Heart left ventricle (tissue), 16 donors: ENCODE measurements at regions not wholly inside any gene's neighbourhood (a gene's known extent, or its start where the extent isn't known, plus 50 kb on each side); places are given as distances from the start of the nearest gene placed in this dataset.

Experiments
- ATAC-seq, 4 donors: fragments of 200-7000 bp; cut with Tn5 transposase; one replicate each; pipeline ENCODE4 v1.9.1; 2020 to 2022; ENCODE audit warnings: moderate library complexity in 4 of 4, mild to moderate bottlenecking in 3 of 4, moderate number of reproducible peaks in 1 of 4
- DNase-seq, 5 donors: peaks; one replicate each; pipeline ENCODE4 v3.0.0-alpha.2; 2020
- H3K27ac ChIP-seq, 12 donors: fragments of 200-600 bp; sonication (generic) in 4 of 12; one replicate each; pipeline versions ENCODE4 v1.5.0 to v1.8.0; 2016 to 2022; ENCODE audit warnings: mild to moderate bottlenecking in 2 of 12
- H3K27me3 ChIP-seq, 9 donors: fragments of 200-600 bp; sonication (generic) in 2 of 9; one replicate each; pipeline versions ENCODE4 v1.5.1 to v1.8.0; 2016 to 2022; ENCODE audit warnings: mild to moderate bottlenecking in 3 of 9
- H3K36me3 ChIP-seq, 9 donors: fragments of 200-600 bp; sonication (generic) in 2 of 9; one replicate each; pipeline versions ENCODE4 v1.5.0 to v1.8.0; 2018 to 2022; ENCODE audit warnings: mild to moderate bottlenecking in 2 of 9
- H3K4me1 ChIP-seq, 12 donors: fragments of 200-600 bp; sonication (generic) in 4 of 12; one replicate each; pipeline versions ENCODE4 v1.5.0 to v1.8.0; 2016 to 2022; ENCODE audit warnings: mild to moderate bottlenecking in 3 of 12
- H3K4me3 ChIP-seq, 12 donors: fragments of 200-600 bp; sonication (generic) in 4 of 12; one replicate each; pipeline versions ENCODE4 v1.5.0 to v1.8.0; 2017 to 2022; ENCODE audit warnings: mild to moderate bottlenecking in 9 of 12, moderate library complexity in 4 of 12
- H3K9me3 ChIP-seq, 12 donors: fragments of 200-600 bp; sonication (generic) in 4 of 12; one replicate each; pipeline versions ENCODE4 v1.5.0 to v1.8.0; 2016 to 2022; ENCODE audit warnings: mild to moderate bottlenecking in 1 of 12
- POLR2A ChIP-seq, 2 donors: fragments of 450-650 bp; IDR thresholded peaks; one replicate each; pipeline ENCODE4 v1.6.1; 2017; ENCODE audit warnings: antibody characterized with exemption in 2 of 2, mild to moderate bottlenecking in 2 of 2, moderate library complexity in 2 of 2
- WGBS, 4 donors: extraction: QIAGEN DNeasy Blood & Tissue Kit in 2 of 4; methylation state at CpG; one replicate each; pipeline versions ENCODE4 v1.1.5 to v1.1.7; 2013 to 2018; 5-methylcytosine and 5-hydroxymethylcytosine counted together
- intact Hi-C, 10 donors: fragments of 100-400 bp; cut with DNase I; formaldehyde crosslinking; loops; one replicate each; pipeline versions ENCODE4 v1.11.1 to v1.14.2; 2022
- TF ChIP-seq, protein P1 (sequence below), 12 donors: fragments of 200-600 bp; sonication (generic) in 4 of 12; IDR thresholded peaks; one replicate each; pipeline versions ENCODE4 v1.5.0 to v1.8.0; 2018 to 2022; ENCODE audit warnings: antibody characterized with exemption in 12 of 12, mild to moderate bottlenecking in 5 of 12
- donor health status: ischemic (EF 13 %, LVEDD 7.1; RV severe dilation, severe dysfunction).
- donor health status: healthy with polysubstance abuse.
- donor health status: DM: no; HTN: yes; CAD: no.
- donor health status: DM: no; HTN: no; CAD: no.
- donor health status: ischemic (EF 25% LVEDD 6.9; RV normal size, moderate dysfunction).
- donor health status: ischemic (EF 25% LVEDD 5.7; RV mildly dilated, moderate dysfunction).
- donor health status: healthy.
- donor health status: DM: yes; HTN: yes; CAD: no.
- donor health status: ischemic (EF 35%, LVEDD 5.7; RV mildly dilated, moderate dysfunction).
- donor health status: nonischemic (EF 11% LVEDD 7.7; RV severe dilation, severe dysfunction).
- donor health status: DM: yes; HTN: yes; CAD: no.
- donor health status: PGD.
- donor health status: ischemic (EF 29% LVEDD 5.4; RV normal size, mild dysfunction).
- donor health status: nonischemic (EF 23%, LVEDD 6.1; RV moderate dilation, normal function).

- ATAC-seq, result no peak
- TF ChIP-seq POLR2A (IDR thresholded peaks at IDR 0.05), result no peak
- TF ChIP-seq, protein P1, sequence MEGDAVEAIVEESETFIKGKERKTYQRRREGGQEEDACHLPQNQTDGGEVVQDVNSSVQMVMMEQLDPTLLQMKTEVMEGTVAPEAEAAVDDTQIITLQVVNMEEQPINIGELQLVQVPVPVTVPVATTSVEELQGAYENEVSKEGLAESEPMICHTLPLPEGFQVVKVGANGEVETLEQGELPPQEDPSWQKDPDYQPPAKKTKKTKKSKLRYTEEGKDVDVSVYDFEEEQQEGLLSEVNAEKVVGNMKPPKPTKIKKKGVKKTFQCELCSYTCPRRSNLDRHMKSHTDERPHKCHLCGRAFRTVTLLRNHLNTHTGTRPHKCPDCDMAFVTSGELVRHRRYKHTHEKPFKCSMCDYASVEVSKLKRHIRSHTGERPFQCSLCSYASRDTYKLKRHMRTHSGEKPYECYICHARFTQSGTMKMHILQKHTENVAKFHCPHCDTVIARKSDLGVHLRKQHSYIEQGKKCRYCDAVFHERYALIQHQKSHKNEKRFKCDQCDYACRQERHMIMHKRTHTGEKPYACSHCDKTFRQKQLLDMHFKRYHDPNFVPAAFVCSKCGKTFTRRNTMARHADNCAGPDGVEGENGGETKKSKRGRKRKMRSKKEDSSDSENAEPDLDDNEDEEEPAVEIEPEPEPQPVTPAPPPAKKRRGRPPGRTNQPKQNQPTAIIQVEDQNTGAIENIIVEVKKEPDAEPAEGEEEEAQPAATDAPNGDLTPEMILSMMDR (IDR thresholded peaks at IDR 0.05), result no peak
- intact Hi-C loops, result no loop called here
Measured at GRCh38 chr13:76397413-76397812, 488.8 kb downstream of the KCTD12 start.

GRCh38 chr13:76389321-76389720, 496.9 kb downstream of the KCTD12 start:
- Histone ChIP-seq H3K4me1 (peaks cover 0 to 2% (median 0%) of the 10 kb centered on the region in 12 donors), H3K27ac (no peak overlapping the region), H3K9me3 (no peaks in the 10 kb centered on the region), H3K4me3 (no peak overlapping the region), H3K27me3 (no peaks in the 10 kb centered on the region), H3K36me3 (no peaks in the 10 kb centered on the region)
- no peak for ATAC-seq
- no peak for TF ChIP-seq POLR2A (IDR thresholded peaks at IDR 0.05)
- TF ChIP-seq, protein P1 (IDR thresholded peaks at IDR 0.05), result no peak
- WGBS, 4 donors, result 67 to 86% (median 72%) methylated on average over 1 of the region's 1 CpG
- intact Hi-C loops, result no loop called here
- DNase-seq, result no peak

More at GRCh38 chr13:76397413-76397812, 488.8 kb downstream of the KCTD12 start:
- H3K36me3 ChIP-seq, result no peaks in the 10 kb centered on the region
- H3K4me1 ChIP-seq, result no peaks in the 10 kb centered on the region
- H3K27ac ChIP-seq, result no peak overlapping the region
- H3K4me3 ChIP-seq, result no peak overlapping the region
- no peak for DNase-seq
- H3K27me3 ChIP-seq, result no peaks in the 10 kb centered on the region
- 66 to 77% (median 72%) methylated on average over 3 of the region's 3 CpGs for WGBS, 4 donors
- no peaks in the 10 kb centered on the region for H3K9me3 ChIP-seq

GRCh38 chr13:76387566-76387965, 498.6 kb downstream of the KCTD12 start:
- Histone ChIP-seq H3K4me3 (no peak overlapping the region), H3K36me3 (no peaks in the 10 kb centered on the region), H3K27me3 (no peaks in the 10 kb centered on the region), H3K9me3 (no peaks in the 10 kb centered on the region), H3K4me1 (peaks cover 0 to 17% (median 0%) of the 10 kb centered on the region in 12 donors), H3K27ac (no peak overlapping the region)
- DNase-seq (no peak), ATAC-seq (no peak)
- intact Hi-C loops, result no loop called here
- 87 to 96% (median 90%) methylated on average over 1 of the region's 1 CpG for WGBS, 4 donors
- TF ChIP-seq POLR2A (IDR thresholded peaks at IDR 0.05), result no peak
- TF ChIP-seq, protein P1 (IDR thresholded peaks at IDR 0.05), result no peak

- no peak for TF ChIP-seq POLR2A (IDR thresholded peaks at IDR 0.05)
- TF ChIP-seq, protein P1 (IDR thresholded peaks at IDR 0.05), result no peak
- H3K9me3 ChIP-seq, result no peaks in the 10 kb centered on the region
- no peak for ATAC-seq
- peaks cover 0 to 17% (median 0%) of the 10 kb centered on the region in 12 donors for H3K4me1 ChIP-seq
- 84 to 92% (median 89%) methylated on average over 3 of the region's 3 CpGs for WGBS, 4 donors
- no peaks in the 10 kb centered on the region for H3K36me3 ChIP-seq
- no peak overlapping the region for H3K27ac ChIP-seq
- intact Hi-C loops, result no loop called here
- no peak overlapping the region for H3K4me3 ChIP-seq
- no peak for DNase-seq
- no peaks in the 10 kb centered on the region for H3K27me3 ChIP-seq
Measured at GRCh38 chr13:76386321-76386720, 499.9 kb downstream of the KCTD12 start.
